IMR-90 (cell line): ENCODE measurements at regions not wholly inside any gene's neighbourhood (a gene's known extent, or its start where the extent isn't known, plus 50 kb on each side); places are given as distances from the start of the nearest gene placed in this dataset.

Experiments
- ATAC-seq: fragments of 200-7000 bp; cut with Tn5 transposase; 2 replicates; pipeline ENCODE4 v1.9.1; 2020; ENCODE audit warnings: low read depth, mild to moderate bottlenecking, moderate library complexity
- BruUV-seq: library from RNA; stranded (reverse); fragments of 400-500 nt; replicated peaks from 2 replicates; lab custom pipeline; 2021; lab: Mats Ljungman, UMichigan
- CTCF ChIA-PET: fragments of 300-600 bp; formaldehyde crosslinking; extraction: SDS; loops from one replicate; lab custom pipeline; 2021; ENCODE audit warnings: antibody characterized with exemption; lab: Yijun Ruan, JAX
- POLR2A ChIA-PET: fragments of 300-600 bp; sonication (Branson Sonifier 250); formaldehyde crosslinking; loops from one replicate; lab custom pipeline; 2022; ENCODE audit warnings: antibody characterized with exemption; ENCODE audit not compliant: unreplicated experiment; lab: Charles Lee
- DNase-seq: peaks from one replicate; pipeline ENCODE4 v3.0.0; 2013
- H2AFZ ChIP-seq: replicated peaks from 2 replicates; pipeline ENCODE3; 2013; ENCODE audit warnings: low read length, mild to moderate bottlenecking; ENCODE audit not compliant: poor library complexity
- H2AK5ac ChIP-seq: 2 replicates; pipeline ENCODE4 v1.6.1; 2013; ENCODE audit warnings: low read depth, low read length, inconsistent platforms
- H2AK9ac ChIP-seq: replicated peaks from 2 replicates; pipeline ENCODE3; 2013; ENCODE audit warnings: mild to moderate bottlenecking, low read depth, low read length, moderate library complexity; ENCODE audit not compliant: poor library complexity
- H2BK120ac ChIP-seq: 2 replicates; pipeline ENCODE4 v1.6.1; 2013; ENCODE audit warnings: low read depth, low read length, inconsistent platforms
- H2BK15ac ChIP-seq: 3 replicates; pipeline ENCODE4 v1.6.1; 2013; ENCODE audit warnings: low read depth, low read length, inconsistent platforms
- H2BK20ac ChIP-seq: 2 replicates; pipeline ENCODE4 v1.6.1; 2013; ENCODE audit warnings: low read depth, mild to moderate bottlenecking, inconsistent platforms, low read length, moderate library complexity
- H2BK5ac ChIP-seq: 2 replicates; pipeline ENCODE4 v1.6.1; 2013; ENCODE audit warnings: mild to moderate bottlenecking, low read depth, low read length, inconsistent platforms; ENCODE audit not compliant: poor library complexity, severe bottlenecking
- H3K14ac ChIP-seq: replicated peaks from 2 replicates; pipeline ENCODE4 v1.6.1; 2013; ENCODE audit warnings: low read depth, low read length, inconsistent platforms
- H3K18ac ChIP-seq: 2 replicates; pipeline ENCODE4 v1.6.1; 2013; ENCODE audit warnings: low read depth, low read length, control low read depth
- H3K23ac ChIP-seq: 2 replicates; pipeline ENCODE4 v1.6.1; 2013; ENCODE audit warnings: low read depth, low read length, inconsistent platforms
- H3K27ac ChIP-seq: 2 replicates; pipeline ENCODE4 v1.5.1; 2013; ENCODE audit warnings: mild to moderate bottlenecking, control low read depth, low read length; ENCODE audit not compliant: insufficient read depth
- H3K27me3 ChIP-seq: 2 replicates; pipeline ENCODE4 v1.6.1; 2013; ENCODE audit warnings: low read length; ENCODE audit not compliant: control insufficient read depth, insufficient read depth
- H3K36me3 ChIP-seq: 2 replicates; pipeline ENCODE4 v1.6.1; 2013; ENCODE audit warnings: low read length, mixed read lengths; ENCODE audit not compliant: control insufficient read depth, insufficient read depth
- H3K4ac ChIP-seq: 2 replicates; pipeline ENCODE4 v1.6.1; 2013; ENCODE audit warnings: low read depth, low read length, inconsistent platforms
- H3K4me1 ChIP-seq: 2 replicates; pipeline ENCODE4 v1.6.1; 2013; ENCODE audit warnings: low read length, mixed read lengths; ENCODE audit not compliant: control insufficient read depth, insufficient read depth
- H3K4me2 ChIP-seq: 2 replicates; pipeline ENCODE4 v1.6.1; 2013; ENCODE audit warnings: low read depth, mild to moderate bottlenecking, control low read depth, low read length, moderate library complexity
- H3K4me3 ChIP-seq: 2 replicates; pipeline ENCODE4 v1.5.1; 2013; ENCODE audit warnings: low read depth, mild to moderate bottlenecking, control low read depth, low read length, moderate library complexity; ENCODE audit not compliant: insufficient read depth
- H3K56ac ChIP-seq: 2 replicates; pipeline ENCODE4 v1.6.1; 2013; ENCODE audit warnings: low read length, inconsistent platforms; ENCODE audit not compliant: insufficient read depth; ENCODE audit errors: extremely low read depth
- H3K79me1 ChIP-seq, 2 experiments: 2 replicates each; pipeline ENCODE4 v1.6.1; 2013; ENCODE audit warnings: low read length in 2 of 2, inconsistent platforms in 1 of 2, low read depth in 1 of 2
- H3K9ac ChIP-seq: 2 replicates; pipeline ENCODE4 v1.6.1; 2013; ENCODE audit warnings: low read depth, low read length, control low read depth
- H3K9me1 ChIP-seq: 2 replicates; pipeline ENCODE4 v1.6.1; 2013; ENCODE audit warnings: low read length, inconsistent platforms; ENCODE audit not compliant: insufficient read depth
- H3K9me3 ChIP-seq: 2 replicates; pipeline ENCODE4 v1.6.1; 2013; ENCODE audit warnings: low read length; ENCODE audit not compliant: control insufficient read depth, insufficient read depth
- H4K20me1 ChIP-seq: 2 replicates; pipeline ENCODE4 v1.6.1; 2013; ENCODE audit warnings: low read length, inconsistent platforms; ENCODE audit not compliant: insufficient read depth
- H4K5ac ChIP-seq: 2 replicates; pipeline ENCODE4 v1.6.1; 2013; ENCODE audit warnings: mild to moderate bottlenecking, low read depth, low read length, control low read depth
- H4K8ac ChIP-seq, 2 experiments: 2 replicates each; pipeline ENCODE4 v1.6.1; 2013; ENCODE audit warnings: low read depth in 2 of 2, low read length in 2 of 2, control low read depth in 1 of 2, inconsistent platforms in 1 of 2
- H4K91ac ChIP-seq: 2 replicates; pipeline ENCODE4 v1.6.1; 2013; ENCODE audit warnings: low read depth, low read length, inconsistent platforms; ENCODE audit not compliant: insufficient read depth
- BHLHE40 ChIP-seq: fragments of 150-350 bp; IDR thresholded peaks from 2 replicates; pipeline ENCODE4 v1.6.1; 2016; ENCODE audit warnings: mild to moderate bottlenecking, low read depth, low read length
- CHD1 ChIP-seq: IDR thresholded peaks from 2 replicates; pipeline ENCODE4 v1.6.1; 2012; ENCODE audit warnings: low read depth, low read length, improper control_type of control experiment
- MAZ ChIP-seq: IDR thresholded peaks from 2 replicates; pipeline ENCODE4 v1.6.1; 2012; ENCODE audit warnings: low read depth, mild to moderate bottlenecking, low read length, improper control_type of control experiment, moderate library complexity, borderline replicate concordance
- MXI1 ChIP-seq: IDR thresholded peaks from 2 replicates; pipeline ENCODE4 v1.6.1; 2012; ENCODE audit warnings: low read depth, mild to moderate bottlenecking, low read length, moderate library complexity, borderline replicate concordance
- RFX5 ChIP-seq: IDR thresholded peaks from 2 replicates; pipeline ENCODE4 v1.8.0; 2012; ENCODE audit warnings: low read depth, mild to moderate bottlenecking, low read length, moderate library complexity
- WGBS, 2 experiments: methylation state at CpG; one replicate each; pipeline versions ENCODE4 v1.1.5 to v1.1.7; 2013; ENCODE audit warnings: missing lambda C conversion rate in 2 of 2; ENCODE audit not compliant: insufficient read length in 1 of 2; ENCODE audit errors: extremely low coverage in 2 of 2; 5-methylcytosine and 5-hydroxymethylcytosine counted together
- dilution Hi-C: fragments of 300-500 bp; cut with HindIII; formaldehyde crosslinking; loops from one replicate; pipeline ENCODE4 v1.14.3; 2018; ENCODE audit warnings: low sequenced_read_pairs; ENCODE audit not compliant: unreplicated experiment
- in situ Hi-C: fragments of 300-500 bp; cut with MboI; formaldehyde crosslinking; loops from 3 replicates; pipeline ENCODE4 v1.14.3; 2019; ENCODE audit warnings: low sequenced_read_pairs, inconsistent platforms, mixed read lengths
- intact Hi-C: fragments of 100-400 bp; cut with micrococcal nuclease; formaldehyde crosslinking; loops from 2 replicates; pipeline ENCODE4 v1.10.0; 2022
- TF ChIP-seq, protein P1 (sequence below): conservative IDR thresholded peaks from 2 replicates; pipeline ENCODE4 v1.5.1; 2012; ENCODE audit warnings: mild to moderate bottlenecking, low read depth, low read length, improper control_type of control experiment

DNA sequence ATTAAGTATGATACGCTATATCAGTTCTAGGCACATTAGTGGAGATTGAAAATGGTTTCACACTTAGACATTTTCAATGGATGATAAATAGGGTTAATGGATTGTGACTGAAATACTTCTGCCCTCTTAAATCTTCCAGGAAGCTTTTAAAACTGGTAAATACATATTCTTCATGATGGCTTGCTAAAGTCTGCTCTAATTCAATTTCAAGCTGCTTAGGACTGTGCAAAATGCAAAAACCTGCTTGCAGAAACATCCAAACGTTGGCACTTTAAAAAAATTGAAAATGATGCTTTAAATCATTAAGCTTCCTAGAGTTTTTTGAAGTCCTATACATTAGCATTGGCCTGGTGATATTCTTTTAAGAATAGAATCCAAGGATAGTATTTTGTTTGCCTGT is 214.8 kb upstream of the FSHR start:
- no peak overlapping the region for H3K18ac ChIP-seq
- ChIA-PET POLR2A (no interaction called here), CTCF (no interaction called here)
- H2AK5ac ChIP-seq, result no peak overlapping the region
- H3K4me2 ChIP-seq, result no peak overlapping the region
- H2AFZ ChIP-seq, result no peak overlapping the region
- no peak overlapping the region for H3K56ac ChIP-seq
- H3K14ac ChIP-seq, result no peak overlapping the region
- H4K8ac ChIP-seq, result no peak overlapping the region
- dilution Hi-C loops, result no loop called here
- no peak overlapping the region for H4K5ac ChIP-seq
- BruUV-seq, result no TSS peak
- ATAC-seq (no peak), DNase-seq (no peak)
- H4K91ac ChIP-seq, result no peak overlapping the region
- H3K27ac ChIP-seq, result no peak overlapping the region
- no peak overlapping the region for H3K23ac ChIP-seq
- TF ChIP-seq MXI1 (no peak), BHLHE40 (no peak), CHD1 (no peak), RFX5 (no peak), MAZ (no peak)
- TF ChIP-seq, protein P1, sequence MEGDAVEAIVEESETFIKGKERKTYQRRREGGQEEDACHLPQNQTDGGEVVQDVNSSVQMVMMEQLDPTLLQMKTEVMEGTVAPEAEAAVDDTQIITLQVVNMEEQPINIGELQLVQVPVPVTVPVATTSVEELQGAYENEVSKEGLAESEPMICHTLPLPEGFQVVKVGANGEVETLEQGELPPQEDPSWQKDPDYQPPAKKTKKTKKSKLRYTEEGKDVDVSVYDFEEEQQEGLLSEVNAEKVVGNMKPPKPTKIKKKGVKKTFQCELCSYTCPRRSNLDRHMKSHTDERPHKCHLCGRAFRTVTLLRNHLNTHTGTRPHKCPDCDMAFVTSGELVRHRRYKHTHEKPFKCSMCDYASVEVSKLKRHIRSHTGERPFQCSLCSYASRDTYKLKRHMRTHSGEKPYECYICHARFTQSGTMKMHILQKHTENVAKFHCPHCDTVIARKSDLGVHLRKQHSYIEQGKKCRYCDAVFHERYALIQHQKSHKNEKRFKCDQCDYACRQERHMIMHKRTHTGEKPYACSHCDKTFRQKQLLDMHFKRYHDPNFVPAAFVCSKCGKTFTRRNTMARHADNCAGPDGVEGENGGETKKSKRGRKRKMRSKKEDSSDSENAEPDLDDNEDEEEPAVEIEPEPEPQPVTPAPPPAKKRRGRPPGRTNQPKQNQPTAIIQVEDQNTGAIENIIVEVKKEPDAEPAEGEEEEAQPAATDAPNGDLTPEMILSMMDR, result no peak
- no peaks in the 10 kb centered on the region for H3K27me3 ChIP-seq
- H3K4ac ChIP-seq, result no peak overlapping the region
- no peak overlapping the region for H2BK20ac ChIP-seq
- H2BK15ac ChIP-seq, result no peak overlapping the region
- H3K9ac ChIP-seq, result no peak overlapping the region
- H3K9me3 ChIP-seq, result peaks cover 7% of the 10 kb centered on the region
- intact Hi-C loops, result no loop called here
- no peaks in the 10 kb centered on the region for H3K36me3 ChIP-seq
- H2BK5ac ChIP-seq, result no peak overlapping the region
- H3K4me3 ChIP-seq, result no peak overlapping the region
- in situ Hi-C loops, result no loop called here
- H3K79me1 ChIP-seq, result no peaks in the 10 kb centered on the region
- no CpG with 5 or more reads among the region's 2 CpGs for WGBS, 2 experiments
- no peaks in the 10 kb centered on the region for H3K4me1 ChIP-seq
- no peak overlapping the region for H2BK120ac ChIP-seq
- H2AK9ac ChIP-seq, result no peak overlapping the region
- no peaks in the 10 kb centered on the region for H4K20me1 ChIP-seq
- H3K9me1 ChIP-seq, result no peaks in the 10 kb centered on the region
